Fibroblast of lung (primary cell): ENCODE measurements at regions not wholly inside any gene's neighbourhood (a gene's known extent, or its start where the extent isn't known, plus 50 kb on each side); places are given as distances from the start of the nearest gene placed in this dataset.
"Not testable (repeated sequence)": the region's sequence is repeated elsewhere in the genome, so short reads cannot be mapped to it uniquely, and the experiment has no call there.

Experiments used
- DNase-seq, 2 donors: peaks; one replicate each; pipeline versions ENCODE4 v3.0.0 to v3.0.0-alpha.2; 2010; ENCODE audit warnings: low read depth in 2 of 2
- H2AFZ ChIP-seq: 2 replicates; pipeline ENCODE4 v1.5.1; 2012; ENCODE audit warnings: low read length, control low read depth, inconsistent platforms
- H3K27ac ChIP-seq: 2 replicates; pipeline ENCODE4 v1.5.1; 2011; ENCODE audit warnings: low read length, control low read depth; ENCODE audit not compliant: insufficient read depth
- H3K27me3 ChIP-seq: 2 replicates; pipeline ENCODE4 v1.5.1; 2011; ENCODE audit warnings: mild to moderate bottlenecking, low read length; ENCODE audit not compliant: control insufficient read depth, insufficient read depth
- H3K36me3 ChIP-seq: 2 replicates; pipeline ENCODE4 v1.5.1; 2011; ENCODE audit warnings: low read length; ENCODE audit not compliant: control insufficient read depth, insufficient read depth
- H3K4me1 ChIP-seq: 2 replicates; pipeline ENCODE4 v1.5.1; 2011; ENCODE audit warnings: low read length; ENCODE audit not compliant: control insufficient read depth, insufficient read depth; ENCODE audit errors: extremely low read depth
- H3K4me2 ChIP-seq: 2 replicates; pipeline ENCODE4 v1.5.1; 2011; ENCODE audit warnings: low read length, control low read depth; ENCODE audit not compliant: insufficient read depth; ENCODE audit errors: extremely low read depth
- H3K4me3 ChIP-seq, 4 experiments: fragments of 200-600 bp in 1 of 4; sonication (generic) in 1 of 4; replicated peaks in 1 of 4; 2 replicates each; pipeline ENCODE4 v1.5.1; 2011 to 2016; ENCODE audit warnings: low read length in 4 of 4, low read depth in 3 of 4, mild to moderate bottlenecking in 3 of 4, control low read depth in 2 of 4, inconsistent platforms in 1 of 4, mixed read lengths in 1 of 4; ENCODE audit not compliant: insufficient read depth in 1 of 4; ENCODE audit errors: control extremely low read depth in 1 of 4
- H3K79me2 ChIP-seq: 2 replicates; pipeline ENCODE4 v1.5.1; 2012; ENCODE audit warnings: mild to moderate bottlenecking, low read length, inconsistent platforms; ENCODE audit not compliant: control insufficient read depth, insufficient read depth
- H3K9ac ChIP-seq: 2 replicates; pipeline ENCODE4 v1.5.1; 2011; ENCODE audit warnings: mild to moderate bottlenecking, low read length, control low read depth; ENCODE audit not compliant: insufficient read depth
- H3K9me3 ChIP-seq: 2 replicates; pipeline ENCODE4 v1.5.1; 2012; ENCODE audit warnings: low read depth, low read length; ENCODE audit not compliant: control insufficient read depth, insufficient read depth
- H4K20me1 ChIP-seq: 2 replicates; pipeline ENCODE4 v1.5.1; 2011; ENCODE audit warnings: low read length; ENCODE audit not compliant: control insufficient read depth, insufficient read depth; ENCODE audit errors: extremely low read depth

DNA sequence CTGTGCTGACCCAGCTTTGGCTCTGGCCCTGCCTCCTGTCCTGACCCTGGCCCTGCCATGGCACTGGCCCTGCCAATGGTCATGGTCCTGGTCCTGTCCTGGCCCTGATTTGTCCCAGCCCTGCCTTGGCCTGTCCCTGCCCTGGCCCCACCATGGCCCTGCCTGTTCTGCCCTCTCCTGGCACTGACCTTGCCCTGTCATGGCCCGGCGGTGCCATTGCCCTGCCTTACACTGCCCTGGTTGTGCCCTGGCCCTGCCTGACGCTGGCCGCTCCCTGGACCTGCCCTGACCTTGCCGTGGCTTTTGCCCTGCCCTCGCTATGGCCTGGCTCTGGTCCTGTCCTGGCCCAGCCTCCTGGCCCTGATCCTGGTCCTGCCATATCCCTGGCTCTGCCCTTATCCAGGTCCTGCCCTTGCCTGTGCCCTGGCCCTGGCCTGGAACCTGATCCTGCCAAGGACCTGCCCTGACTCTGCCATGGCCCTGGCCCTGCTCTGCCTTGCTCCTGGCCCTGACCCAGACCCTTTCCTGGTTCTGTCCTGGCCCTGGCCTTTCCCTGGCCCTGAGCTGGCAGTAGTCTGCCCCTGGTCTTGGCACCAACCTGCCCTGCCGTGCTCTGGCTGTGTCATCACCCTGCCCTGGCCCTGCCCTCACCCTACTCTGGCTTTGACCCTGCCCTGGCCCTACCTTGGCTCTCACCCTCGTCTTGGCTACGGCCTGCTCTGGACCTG lies 225.5 kb downstream of the LIPI start:
- not testable (repeated sequence) for H3K9ac ChIP-seq, H3K4me2 ChIP-seq, H2AFZ ChIP-seq

DNA sequence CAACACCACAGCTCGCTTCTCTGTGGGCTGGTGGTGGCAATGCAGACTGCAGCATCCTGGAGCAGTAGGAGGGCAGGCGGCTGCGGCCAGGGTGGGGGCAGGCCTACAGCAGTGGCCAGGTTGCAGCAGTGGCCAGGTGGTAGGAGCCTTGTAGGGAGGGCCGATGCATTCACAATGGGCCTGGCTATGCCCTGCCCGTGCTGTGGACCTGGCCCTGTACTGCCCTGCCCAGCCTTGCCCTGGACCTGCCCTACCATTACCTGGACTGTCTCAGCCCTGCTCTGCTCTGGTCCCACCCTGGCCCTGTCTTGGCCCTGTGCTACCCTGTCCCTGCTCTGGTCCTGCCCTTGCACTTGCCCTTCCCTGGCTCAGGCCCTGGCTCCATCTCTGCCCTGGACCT lies 226.0 kb downstream of the LIPI start:
- not testable (repeated sequence) for H3K4me2 ChIP-seq, H3K27ac ChIP-seq

More for the DNA sequence above, 225.5 kb downstream of the LIPI start:
- H3K4me3 ChIP-seq, H4K20me1 ChIP-seq, H3K36me3 ChIP-seq, H3K27ac ChIP-seq, DNase-seq, H3K4me1 ChIP-seq, H3K79me2 ChIP-seq, H3K9me3 ChIP-seq, H3K27me3 ChIP-seq: not testable (repeated sequence)

DNA sequence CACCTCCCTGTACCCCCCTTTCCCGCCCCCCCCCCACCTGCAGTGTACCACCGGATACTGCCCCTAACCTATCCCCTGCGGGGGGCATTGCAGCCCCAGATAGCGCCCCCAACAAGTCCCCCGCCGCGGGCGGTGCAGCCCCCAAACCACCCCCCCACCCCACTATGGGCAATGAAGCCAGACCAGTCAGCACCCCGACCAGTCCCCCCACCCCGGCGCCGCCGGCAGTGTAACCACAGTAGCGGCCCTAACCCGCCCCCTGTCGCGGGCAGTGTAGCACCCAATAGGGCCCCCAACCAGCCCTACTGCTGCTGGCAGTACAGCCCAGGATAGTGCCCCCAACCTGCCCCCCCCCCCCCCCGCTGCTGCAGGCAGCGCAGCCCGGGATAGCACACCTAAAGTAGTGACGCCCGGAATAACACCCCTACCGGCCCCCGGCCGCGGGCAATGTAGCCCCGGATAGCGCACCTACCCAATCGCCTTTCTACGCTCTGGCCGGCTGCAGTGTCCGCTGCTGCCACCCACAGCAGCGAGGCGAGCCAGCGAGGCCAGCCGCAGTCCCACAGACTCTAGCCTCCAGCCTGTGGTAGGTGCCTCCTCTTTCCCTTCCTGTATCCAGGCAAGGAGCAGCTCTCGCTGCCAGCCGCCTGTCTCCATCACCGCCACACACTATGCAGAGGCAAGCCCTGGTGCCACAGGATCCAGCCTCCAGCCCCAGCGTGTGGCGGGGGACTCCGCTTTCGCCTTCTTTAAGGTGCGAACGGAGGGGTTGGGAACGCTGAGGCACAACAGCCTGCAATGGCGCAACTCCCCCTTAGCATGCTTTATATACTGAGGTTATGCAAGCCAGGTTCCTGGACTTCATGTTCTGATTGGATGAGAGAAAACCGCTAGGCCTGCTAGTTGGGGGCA lies 229.3 kb downstream of the LIPI start:
- not testable (repeated sequence) for H3K36me3 ChIP-seq, H3K4me3 ChIP-seq, H3K4me2 ChIP-seq, H3K9ac ChIP-seq, H3K27ac ChIP-seq, H4K20me1 ChIP-seq, DNase-seq, H3K79me2 ChIP-seq, H3K27me3 ChIP-seq, H3K9me3 ChIP-seq, H2AFZ ChIP-seq, H3K4me1 ChIP-seq

More for the DNA sequence above, 226.0 kb downstream of the LIPI start:
- H4K20me1 ChIP-seq, H3K4me3 ChIP-seq, H3K9ac ChIP-seq, H3K79me2 ChIP-seq, DNase-seq, H3K36me3 ChIP-seq, H2AFZ ChIP-seq, H3K27me3 ChIP-seq, H3K9me3 ChIP-seq, H3K4me1 ChIP-seq: not testable (repeated sequence)

DNA sequence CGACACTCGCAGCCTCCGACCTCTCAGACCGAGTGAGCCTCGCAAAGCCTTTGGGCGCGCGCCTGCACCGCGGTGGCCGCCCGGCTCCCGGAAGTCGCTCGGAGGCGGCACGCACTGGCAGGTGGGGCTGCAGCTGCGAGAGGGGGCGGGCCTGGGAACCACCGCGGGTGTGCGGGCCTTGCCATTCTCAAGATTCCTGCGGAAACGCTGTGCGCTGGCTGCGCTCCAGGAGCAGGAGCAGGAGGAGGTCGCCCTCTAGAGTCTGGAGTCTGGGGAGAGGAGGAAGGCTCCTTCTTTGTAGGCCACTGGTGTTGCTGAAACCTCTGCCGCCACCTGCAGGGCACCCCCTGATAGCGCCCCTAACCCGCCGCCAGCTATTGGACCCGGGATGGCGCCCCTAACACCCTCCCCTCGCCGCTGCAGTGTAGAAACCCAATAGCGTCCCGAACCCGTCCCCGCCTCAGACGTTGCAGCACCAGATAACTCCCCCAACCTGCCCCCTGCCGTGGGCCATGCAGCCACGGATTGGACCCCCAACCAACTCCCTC lies 230.6 kb downstream of the LIPI start:
- not testable (repeated sequence) for H3K27me3 ChIP-seq, H3K9ac ChIP-seq, H3K36me3 ChIP-seq, H3K9me3 ChIP-seq, H3K4me3 ChIP-seq, H3K4me1 ChIP-seq, H2AFZ ChIP-seq, H4K20me1 ChIP-seq, H3K27ac ChIP-seq, H3K4me2 ChIP-seq, H3K79me2 ChIP-seq
- DNase-seq, result peak; percentile 0 to 4

DNA sequence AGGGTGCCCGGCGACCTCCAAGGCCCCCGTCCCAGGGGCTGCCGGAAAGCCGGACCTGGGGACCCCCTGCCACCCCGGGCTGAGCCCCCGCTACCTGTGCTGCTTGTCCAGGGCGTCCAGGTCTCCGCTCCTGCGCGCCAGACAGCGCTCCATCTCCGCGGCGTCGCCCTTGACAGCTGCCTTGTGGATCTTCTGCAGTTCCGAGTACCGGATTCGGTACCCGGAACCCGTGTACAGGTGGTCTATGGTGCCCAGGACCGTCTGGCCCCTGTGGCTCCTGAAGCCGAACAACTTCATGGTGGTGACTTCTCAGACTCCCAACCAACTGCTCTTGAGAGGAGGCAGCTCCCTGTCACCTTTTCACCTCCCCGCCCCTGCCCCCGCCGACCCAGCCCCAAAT lies 231.1 kb downstream of the LIPI start:
- not testable (repeated sequence) for H3K9me3 ChIP-seq, H3K4me2 ChIP-seq, H3K27ac ChIP-seq, H2AFZ ChIP-seq, H3K79me2 ChIP-seq, H3K4me3 ChIP-seq, H3K36me3 ChIP-seq, H3K27me3 ChIP-seq, H3K9ac ChIP-seq, H4K20me1 ChIP-seq, H3K4me1 ChIP-seq, DNase-seq

DNA sequence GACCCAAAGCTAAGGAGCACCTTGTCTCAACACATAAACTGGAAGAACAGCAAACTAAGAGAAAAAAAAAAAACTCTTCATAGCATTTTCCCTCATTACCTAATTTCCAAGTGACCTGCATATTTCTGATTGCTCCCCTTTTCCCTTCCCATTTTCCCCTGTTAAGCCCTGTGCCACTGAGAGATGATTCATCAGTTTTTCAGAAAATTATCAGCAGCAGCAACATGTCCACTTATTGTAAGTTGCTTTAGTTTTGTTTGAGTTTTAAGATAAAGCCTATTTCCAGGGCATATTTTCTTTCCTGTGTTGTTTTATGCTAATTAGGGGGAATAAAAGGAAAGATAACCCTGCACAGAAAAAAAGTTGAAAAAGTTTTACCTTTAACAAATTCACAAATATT lies 236.2 kb downstream of the LIPI start:
- DNase-seq, H3K9ac ChIP-seq, H3K4me3 ChIP-seq, H3K27ac ChIP-seq, H2AFZ ChIP-seq, H4K20me1 ChIP-seq, H3K79me2 ChIP-seq, H3K27me3 ChIP-seq, H3K9me3 ChIP-seq, H3K4me1 ChIP-seq, H3K36me3 ChIP-seq, H3K4me2 ChIP-seq: not testable (repeated sequence)
